ENCODE measurements at regions not wholly inside any gene's neighbourhood (a gene's known extent, or its start where the extent isn't known, plus 50 kb on each side); places are given as distances from the start of the nearest gene placed in this dataset.

- no peak overlapping the region for H3K4me3 ChIP-seq (ENCODE audit: low read depth, low read length)
- DNase-seq (ENCODE audit: low read depth), result no peak
Measured at GRCh38 chr2:30041884-30042283, 104.9 kb upstream of the YPEL5 start.

DNA sequence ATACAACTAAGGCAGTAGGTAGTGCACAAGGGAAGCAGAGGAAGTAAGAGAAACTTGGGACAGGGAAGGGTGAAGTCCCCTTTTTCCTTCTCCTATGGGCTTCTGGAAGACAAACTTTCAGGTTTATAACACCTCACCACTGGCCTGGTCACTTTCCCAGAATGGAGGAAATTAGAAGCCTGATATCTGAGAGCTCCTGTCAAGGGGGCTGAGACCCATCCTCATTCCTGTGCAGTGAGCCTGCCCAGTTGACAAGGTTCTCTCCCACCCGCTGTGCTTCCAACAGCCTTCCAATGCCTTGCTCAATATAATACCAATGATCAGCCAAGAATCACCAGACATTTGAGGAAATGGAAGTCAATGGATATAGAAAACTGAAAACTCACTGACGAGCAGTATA lies 100.4 kb upstream of the YPEL5 start:
- no peak for DNase-seq (ENCODE audit: low read depth)
- no peak overlapping the region for H3K4me3 ChIP-seq (ENCODE audit: low read depth, low read length)

- no peak for DNase-seq (ENCODE audit: low read depth)
- H3K4me3 ChIP-seq (ENCODE audit: low read depth, low read length), result no peak overlapping the region
Measured at GRCh38 chr2:30046979-30047378, 99.8 kb upstream of the YPEL5 start.

- no peak overlapping the region for H3K4me3 ChIP-seq (ENCODE audit: low read depth, low read length)
- no peak for DNase-seq (ENCODE audit: low read depth)
Measured at GRCh38 chr2:30048636-30049175, 98.1 kb upstream of the YPEL5 start.

GRCh38 chr2:30055548-30055947 lies 91.3 kb upstream of the YPEL5 start:
- no peak overlapping the region for H3K4me3 ChIP-seq (ENCODE audit: low read depth, low read length)
- no peak for DNase-seq (ENCODE audit: low read depth)

DNA sequence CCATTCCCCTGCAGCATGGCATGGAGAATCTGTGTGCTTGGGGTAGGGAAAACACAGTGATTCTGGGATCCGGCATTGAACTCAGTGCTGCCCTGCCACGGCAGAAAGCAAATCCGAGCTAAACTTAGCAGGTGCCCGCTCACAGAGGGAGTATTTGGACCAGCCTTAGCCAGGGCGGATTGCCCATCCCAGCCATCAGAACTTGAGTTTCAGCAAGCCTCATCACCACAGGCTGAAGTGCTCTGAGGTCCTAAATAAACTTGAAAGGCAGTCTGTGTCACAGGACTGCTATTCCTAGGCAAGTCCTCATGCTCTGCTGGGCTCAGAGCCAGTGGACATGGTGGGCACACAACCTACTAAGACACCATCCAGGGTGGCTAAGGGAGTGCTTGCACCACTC lies 86.2 kb upstream of the YPEL5 start:
- no peak for DNase-seq (ENCODE audit: low read depth)
- H3K4me3 ChIP-seq (ENCODE audit: low read depth, low read length), result no peak overlapping the region

DNA sequence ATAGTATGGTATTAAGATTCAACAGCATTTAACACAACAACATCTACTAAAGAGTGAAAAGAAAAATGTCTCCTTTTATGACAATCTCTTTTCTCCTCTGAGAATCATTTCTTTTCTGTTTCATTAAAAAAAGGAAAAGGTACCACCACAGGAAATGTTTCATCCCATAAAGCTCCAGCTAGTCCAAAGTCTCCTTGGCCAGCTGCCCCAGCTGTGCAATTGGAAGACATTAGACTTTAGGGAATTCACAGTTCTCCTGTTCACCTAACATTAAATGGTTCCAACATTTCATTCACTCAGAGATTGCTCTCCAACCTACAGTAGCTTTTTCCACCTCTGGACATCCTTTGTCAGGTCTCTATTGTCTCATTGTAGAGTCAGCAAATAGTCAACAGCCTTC lies 78.7 kb upstream of the YPEL5 start:
- no peak for DNase-seq (ENCODE audit: low read depth)
- no peak overlapping the region for H3K4me3 ChIP-seq (ENCODE audit: low read depth, low read length)

- peak; percentile 28 for DNase-seq (ENCODE audit: low read depth)
- H3K4me3 ChIP-seq (ENCODE audit: low read depth, low read length), result no peak overlapping the region
Measured at GRCh38 chr2:30072250-30072842, 74.5 kb upstream of the YPEL5 start.

DNA sequence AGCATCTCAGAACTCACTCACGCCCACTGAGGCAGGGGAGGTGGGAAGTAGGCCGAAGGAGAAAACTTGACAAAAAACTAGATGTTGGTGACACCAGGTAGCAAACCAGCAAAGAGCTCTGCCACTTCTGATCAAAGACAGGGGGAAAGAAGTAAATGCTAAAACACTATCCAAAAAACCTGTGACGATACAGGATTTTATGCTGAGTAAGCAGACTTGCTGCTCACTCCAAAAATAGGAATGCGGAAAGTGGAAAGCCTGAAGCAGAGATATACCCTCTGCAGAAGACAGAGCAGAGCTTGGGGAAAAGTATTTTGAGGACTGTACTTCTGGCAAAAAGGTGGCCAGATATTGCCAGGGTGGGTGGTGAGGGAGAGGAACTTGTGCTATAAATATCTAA lies 73.3 kb upstream of the YPEL5 start:
- no peak for DNase-seq (ENCODE audit: low read depth)
- H3K4me3 ChIP-seq (ENCODE audit: low read depth, low read length), result no peak overlapping the region

GRCh38 chr2:30074023-30074422 lies 72.8 kb upstream of the YPEL5 start:
- no peak for DNase-seq (ENCODE audit: low read depth)
- no peak overlapping the region for H3K4me3 ChIP-seq (ENCODE audit: low read depth, low read length)

DNA sequence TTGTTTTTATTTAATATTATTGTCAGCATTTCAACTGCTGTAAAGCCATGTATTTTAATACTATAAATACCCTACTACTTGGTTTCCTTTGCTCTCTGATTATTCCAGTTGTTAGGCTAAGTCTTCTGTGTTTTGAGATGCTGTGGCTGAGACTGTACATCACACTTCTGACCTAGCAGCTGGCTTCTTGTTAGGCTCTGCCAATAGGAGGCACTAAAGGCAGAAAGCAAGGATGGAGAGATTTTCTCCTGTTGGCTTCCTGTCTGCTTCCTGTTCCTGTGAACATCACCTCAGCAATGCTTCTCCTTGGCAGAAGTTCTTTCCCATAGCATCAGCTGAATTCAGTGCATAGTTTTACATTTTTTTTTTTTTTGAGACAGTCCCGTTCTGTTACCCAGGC lies 68.3 kb upstream of the YPEL5 start:
- DNase-seq (ENCODE audit: low read depth), result no peak
- no peak overlapping the region for H3K4me3 ChIP-seq (ENCODE audit: low read depth, low read length)

DNA sequence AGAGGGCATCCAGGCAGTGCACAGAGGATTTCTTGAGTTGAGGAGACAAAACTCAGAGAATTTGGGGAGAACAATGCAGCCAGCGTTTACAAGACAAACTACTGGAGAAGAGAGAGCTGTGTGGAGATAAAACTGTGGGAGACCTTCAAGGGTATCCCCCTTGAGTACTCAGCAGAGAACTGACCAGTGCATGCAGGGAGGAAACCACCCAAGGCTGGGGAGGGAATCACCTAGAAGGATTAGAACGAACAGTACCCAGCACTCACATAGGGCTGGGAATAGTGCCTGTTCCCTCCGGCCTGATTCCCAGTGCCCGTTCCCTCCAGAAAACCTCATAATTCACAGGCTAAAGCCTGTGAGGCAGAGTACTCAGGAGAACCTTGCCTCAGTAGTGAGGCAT lies 61.9 kb upstream of the YPEL5 start:
- H3K4me3 ChIP-seq (ENCODE audit: low read depth, low read length), result no peak overlapping the region
- no peak for DNase-seq (ENCODE audit: low read depth)

DNA sequence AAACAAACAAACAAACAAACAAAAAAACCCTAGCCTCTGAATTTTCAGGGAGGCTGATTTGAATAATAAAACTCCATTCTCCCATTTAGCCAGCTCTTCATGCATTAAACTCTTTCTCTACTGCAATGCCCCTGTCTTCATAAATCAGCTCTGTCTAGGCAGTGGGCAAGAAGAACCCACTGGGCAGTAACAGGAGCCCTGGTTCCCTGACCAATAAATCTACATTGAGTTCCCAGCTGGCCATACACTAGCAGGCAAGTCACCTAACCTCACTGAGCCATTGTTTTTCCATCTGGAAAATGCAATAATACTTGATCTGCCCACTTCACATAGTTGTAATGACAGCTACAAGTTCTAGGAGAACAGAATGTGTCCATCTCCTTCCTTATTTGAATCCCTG lies 57.6 kb upstream of the YPEL5 start:
- DNase-seq (ENCODE audit: low read depth), result no peak
- H3K4me3 ChIP-seq (ENCODE audit: low read depth, low read length), result no peak overlapping the region

DNA sequence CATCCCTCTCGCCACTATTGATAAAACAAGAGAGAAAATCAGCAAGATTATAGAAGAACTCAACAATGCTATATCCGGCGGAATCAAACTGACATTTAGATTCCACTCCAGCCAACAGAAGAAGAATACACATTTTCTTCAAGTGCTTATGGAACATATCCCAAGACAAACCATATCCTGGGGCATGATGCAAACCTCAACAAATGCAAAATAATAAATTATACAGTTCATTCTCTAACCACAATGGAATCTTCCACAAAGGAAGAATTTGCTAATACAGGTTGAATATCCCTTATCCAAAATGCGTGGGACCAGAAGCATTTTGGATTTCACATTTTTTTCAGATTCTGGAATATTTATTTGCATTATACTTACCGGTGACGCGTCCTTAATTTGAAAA lies 51.4 kb upstream of the YPEL5 start:
- DNase-seq (ENCODE audit: low read depth), result no peak
- H3K4me3 ChIP-seq (ENCODE audit: low read depth, low read length), result no peak overlapping the region

DNA sequence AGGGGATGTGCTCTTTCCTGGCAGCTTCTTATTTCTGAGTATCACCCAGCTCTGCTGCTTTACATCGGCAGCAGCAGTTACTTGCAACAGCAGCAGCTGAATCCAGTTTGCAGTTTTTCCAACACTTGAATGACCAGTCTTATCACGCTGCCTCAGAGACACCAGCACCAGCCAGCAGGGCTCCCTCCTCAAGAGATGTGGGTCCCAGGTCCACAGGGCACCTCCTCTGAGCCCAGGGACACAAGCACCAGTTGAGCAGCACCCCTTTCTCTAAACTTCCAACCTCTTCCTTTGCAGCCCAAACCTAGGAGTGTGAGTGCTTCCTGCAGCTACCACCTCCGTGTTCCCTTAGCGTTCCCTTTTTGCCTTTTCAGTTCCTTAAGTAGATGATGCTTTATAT lies 50.4 kb upstream of the YPEL5 start:
- no peak overlapping the region for H3K4me3 ChIP-seq (ENCODE audit: low read depth, low read length)
- no peak for DNase-seq (ENCODE audit: low read depth)
